SKM-1 treated with dmso at 0.1 percent for 144 hours (cell line): ENCODE measurements at regions not wholly inside any gene's neighbourhood (a gene's known extent, or its start where the extent isn't known, plus 50 kb on each side); places are given as distances from the start of the nearest gene placed in this dataset.
"Not testable (repeated sequence)": the region's sequence is repeated elsewhere in the genome, so short reads cannot be mapped to it uniquely, and the experiment has no call there.

ENCODE experiments used
- DNase-seq: peaks from one replicate; lab custom pipeline; 2025; ENCODE audit not compliant: unreplicated experiment; lab: John Stamatoyannopoulos, UW

DNA sequence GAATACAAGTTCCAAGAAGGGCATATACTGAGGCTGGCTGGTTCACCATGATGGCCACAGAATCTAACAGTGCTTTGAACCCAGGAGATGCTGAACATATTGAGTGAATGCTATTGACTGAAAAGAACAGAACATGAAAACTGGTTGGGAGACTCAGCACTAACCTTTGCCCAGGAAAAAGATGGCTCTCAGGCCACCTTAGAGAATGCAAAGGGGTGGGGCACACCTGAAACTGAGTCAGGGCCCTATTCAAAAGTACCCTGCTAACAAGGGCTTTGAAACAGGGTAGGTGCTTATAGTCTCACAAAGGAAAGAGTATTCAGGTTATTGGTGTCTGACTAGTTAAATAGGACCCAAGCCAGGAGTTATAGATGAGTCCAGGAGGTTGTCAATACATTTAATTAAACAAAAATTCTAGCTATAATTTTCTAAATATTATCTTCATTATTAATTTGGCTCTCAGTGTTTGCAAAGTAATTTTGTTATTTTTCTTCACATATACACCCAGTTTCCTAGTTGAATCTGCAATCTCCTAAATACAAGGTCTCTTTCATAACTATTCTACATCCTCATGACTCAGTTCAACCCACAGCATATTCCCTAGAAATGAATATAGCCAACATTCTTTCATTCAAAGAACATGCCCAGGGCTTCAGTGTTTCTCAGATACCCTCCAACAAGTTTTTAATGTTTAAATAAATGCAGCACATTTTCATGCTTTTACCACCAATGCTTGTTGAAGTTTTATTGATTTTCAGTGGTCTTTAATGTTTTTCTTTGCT lies 144.2 kb upstream of the RAPGEF2 start:
- no peak for DNase-seq

GRCh38 chr4:158962393-158962792 lies 140.5 kb upstream of the RAPGEF2 start:
- no peak for DNase-seq

- DNase-seq = not testable (repeated sequence)
These were observed 139.6 kb upstream of the RAPGEF2 start for GRCh38 chr4:158963282-158963681.

DNA sequence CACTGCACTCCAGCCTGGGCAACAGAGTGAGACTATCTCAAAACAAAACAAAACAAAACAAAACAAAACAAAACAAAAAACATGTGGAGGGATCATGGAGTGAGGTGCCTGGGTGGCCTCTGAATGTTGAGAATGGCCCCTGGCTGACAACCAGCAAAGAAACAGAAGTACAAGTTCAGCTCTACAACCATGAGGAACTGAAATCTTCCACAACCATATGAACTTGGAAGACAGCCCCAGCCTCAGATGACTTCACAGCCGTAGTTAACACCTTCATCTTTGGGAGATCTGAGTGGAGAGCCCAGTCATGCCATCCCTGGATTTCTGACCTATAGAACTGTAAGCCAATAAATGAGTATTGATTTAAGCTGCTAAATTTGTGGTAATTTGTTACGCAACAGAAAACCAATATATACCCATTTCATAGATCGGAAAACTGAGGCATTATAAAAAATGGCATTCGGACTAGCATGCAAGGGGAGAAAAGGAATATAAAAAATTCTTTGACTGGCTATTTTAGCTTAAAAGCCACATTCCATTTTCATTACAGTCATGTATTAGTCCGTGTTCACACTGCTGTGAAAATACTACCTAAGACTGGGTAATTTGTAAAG lies 138.7 kb upstream of the RAPGEF2 start:
- DNase-seq = no peak

DNA sequence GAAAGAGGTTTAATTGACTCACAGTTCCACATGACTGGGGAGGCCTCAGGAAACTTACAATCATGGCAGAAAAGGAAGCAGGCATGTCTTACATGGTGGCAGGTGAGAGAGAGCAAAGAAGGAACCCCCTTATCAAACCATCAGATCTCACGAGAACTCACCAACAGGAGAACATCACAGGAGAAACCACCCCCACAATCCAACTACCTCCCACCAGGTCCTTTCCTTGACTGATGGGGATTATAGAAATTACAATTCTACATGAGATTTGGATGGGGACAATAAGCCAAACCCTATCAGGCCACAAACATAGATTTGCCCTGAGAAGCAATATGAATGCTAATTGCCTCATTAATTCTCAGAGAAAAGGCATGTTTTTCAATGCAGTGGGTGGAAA lies 138.2 kb upstream of the RAPGEF2 start:
- no peak for DNase-seq

- no peak for DNase-seq
These were observed 137.7 kb upstream of the RAPGEF2 start for GRCh38 chr4:158965226-158965625.

DNA sequence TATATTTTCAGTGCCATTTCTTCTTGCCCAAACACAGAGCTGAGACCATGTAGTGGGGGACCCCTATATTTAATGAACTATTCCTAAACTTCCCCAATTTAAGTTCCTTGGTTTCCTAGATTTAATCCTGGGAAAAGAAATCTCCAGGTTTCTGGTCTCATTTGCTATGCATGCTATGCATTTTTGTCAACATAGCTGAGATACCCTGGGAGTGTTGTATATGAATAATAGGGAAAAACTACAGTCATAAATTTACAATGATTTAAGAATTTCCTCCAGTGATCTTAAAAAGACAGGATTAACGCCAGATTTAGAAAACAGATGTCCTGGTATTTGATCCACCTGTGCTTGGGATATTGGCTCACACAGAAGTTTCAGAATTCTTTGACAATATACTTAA lies 136.8 kb upstream of the RAPGEF2 start:
- DNase-seq = no peak

DNA sequence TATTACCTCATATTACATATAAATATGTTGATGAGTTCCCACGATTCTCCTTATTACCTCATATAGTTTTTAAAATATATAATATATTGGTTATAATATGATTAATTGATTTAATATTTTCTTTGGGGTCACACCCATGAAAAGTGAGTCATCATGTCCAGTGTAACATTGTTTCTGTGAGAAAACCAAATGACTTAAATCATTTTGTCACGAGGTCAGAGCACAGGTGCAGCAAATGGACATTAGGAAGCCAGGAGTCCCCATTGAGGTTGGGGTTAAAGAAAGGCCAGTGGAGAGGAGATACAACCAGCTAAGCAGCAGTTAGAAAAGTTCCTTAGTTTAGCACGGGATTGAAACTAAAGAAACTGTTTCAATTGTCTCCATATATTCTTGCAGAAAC lies 133.9 kb upstream of the RAPGEF2 start:
- DNase-seq = no peak

- no peak for DNase-seq
These were observed 132.1 kb upstream of the RAPGEF2 start for GRCh38 chr4:158970812-158971211.

DNA sequence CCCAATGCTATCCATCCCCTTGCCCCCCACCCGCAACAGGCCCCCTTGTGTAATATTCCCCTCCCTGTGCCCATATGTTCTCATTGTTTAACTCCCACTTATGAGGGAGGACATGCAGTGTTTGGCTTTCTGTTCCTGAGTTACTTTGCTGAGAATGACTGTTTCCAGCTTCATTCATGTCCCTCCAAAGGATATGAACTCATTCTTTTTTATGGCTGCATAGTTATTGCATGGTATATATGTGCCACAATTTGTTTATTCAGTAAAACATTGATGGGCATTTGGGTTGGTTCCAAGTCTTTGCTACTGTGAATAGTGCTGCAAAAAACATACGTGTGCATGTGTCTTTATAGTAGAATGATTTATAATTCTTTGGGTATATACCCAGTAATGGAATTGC lies 128.4 kb upstream of the RAPGEF2 start:
- not testable (repeated sequence) for DNase-seq

GRCh38 chr4:158980711-158981110 lies 122.2 kb upstream of the RAPGEF2 start:
- not testable (repeated sequence) for DNase-seq

DNA sequence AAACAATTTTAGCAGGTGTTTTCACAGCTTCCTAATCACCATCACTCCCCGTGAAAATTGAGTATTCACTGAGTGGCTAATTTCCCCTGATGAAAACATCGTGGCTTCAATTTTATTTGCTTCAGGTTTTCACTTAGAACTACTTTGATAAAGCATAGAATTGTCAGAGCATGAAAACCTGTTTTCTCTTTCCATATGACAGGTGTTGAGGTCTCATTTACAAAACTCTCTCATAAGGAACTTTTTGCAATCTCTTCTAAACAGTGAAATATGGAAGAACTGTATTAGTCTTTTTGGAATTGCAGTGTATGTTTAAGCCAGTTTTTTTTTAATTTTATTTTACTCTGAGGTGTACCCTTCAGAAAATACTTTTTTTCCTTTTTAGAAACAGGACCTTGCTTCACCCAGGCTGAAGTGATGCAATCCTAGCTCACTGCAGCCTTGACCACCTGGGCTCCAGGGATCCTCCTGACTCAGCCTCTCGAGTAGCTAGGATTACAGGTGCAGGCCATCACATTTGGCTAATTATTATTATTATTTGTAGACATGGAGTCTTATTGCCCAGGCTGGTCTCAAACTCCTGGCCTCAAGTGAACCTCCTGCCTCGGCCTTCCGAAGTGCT lies 111.2 kb upstream of the RAPGEF2 start:
- DNase-seq = no peak

GRCh38 chr4:158993891-158994290 lies 109.0 kb upstream of the RAPGEF2 start:
- no peak for DNase-seq

DNA sequence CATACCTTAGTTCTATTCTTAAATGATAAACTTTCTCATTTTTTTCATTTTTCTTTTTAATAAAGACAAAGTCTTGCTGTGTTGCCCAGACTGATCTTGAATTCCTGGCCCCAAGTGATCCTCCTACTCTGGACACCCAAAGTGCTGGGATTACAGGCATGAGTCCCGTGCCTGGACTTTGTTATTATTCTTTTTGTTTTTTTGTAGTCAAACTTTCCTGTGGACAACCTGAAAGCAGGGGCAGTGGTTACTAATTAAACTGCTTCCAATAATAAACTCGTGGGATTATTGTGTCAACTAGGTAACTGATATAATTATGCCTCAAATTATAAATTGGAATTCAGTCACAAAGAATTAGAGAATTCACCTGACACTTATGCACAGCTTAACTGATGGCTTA lies 107.8 kb upstream of the RAPGEF2 start:
- DNase-seq = no peak

- no peak for DNase-seq
These were observed 106.9 kb upstream of the RAPGEF2 start for GRCh38 chr4:158995965-158996364.

- DNase-seq = no peak
These were observed 106.2 kb upstream of the RAPGEF2 start for GRCh38 chr4:158996669-158997074.

- no peak for DNase-seq
These were observed 105.1 kb upstream of the RAPGEF2 start for GRCh38 chr4:158997660-158998349.

- no peak for DNase-seq
These were observed 104.3 kb upstream of the RAPGEF2 start for GRCh38 chr4:158998624-158999023.

- no peak for DNase-seq
These were observed 103.7 kb upstream of the RAPGEF2 start for GRCh38 chr4:158999166-158999682.

DNA sequence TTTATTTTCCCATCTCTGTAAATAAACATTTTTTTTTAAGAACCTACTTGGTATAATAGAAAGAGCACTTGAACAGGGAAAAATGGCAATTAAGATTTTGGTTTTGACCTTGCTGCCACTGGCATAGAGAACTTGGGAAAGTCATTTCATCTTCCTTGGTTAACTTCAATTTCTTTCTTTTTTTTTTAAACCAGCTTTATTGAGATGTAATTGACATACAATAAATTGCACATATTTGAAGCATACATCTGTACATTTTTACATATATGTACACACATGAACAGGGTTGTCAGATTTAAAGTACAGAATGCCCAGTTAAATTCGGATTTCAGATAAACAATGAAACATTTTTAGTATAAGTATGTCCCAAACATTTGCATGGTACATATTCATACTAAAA lies 103.0 kb upstream of the RAPGEF2 start:
- DNase-seq = no peak

DNA sequence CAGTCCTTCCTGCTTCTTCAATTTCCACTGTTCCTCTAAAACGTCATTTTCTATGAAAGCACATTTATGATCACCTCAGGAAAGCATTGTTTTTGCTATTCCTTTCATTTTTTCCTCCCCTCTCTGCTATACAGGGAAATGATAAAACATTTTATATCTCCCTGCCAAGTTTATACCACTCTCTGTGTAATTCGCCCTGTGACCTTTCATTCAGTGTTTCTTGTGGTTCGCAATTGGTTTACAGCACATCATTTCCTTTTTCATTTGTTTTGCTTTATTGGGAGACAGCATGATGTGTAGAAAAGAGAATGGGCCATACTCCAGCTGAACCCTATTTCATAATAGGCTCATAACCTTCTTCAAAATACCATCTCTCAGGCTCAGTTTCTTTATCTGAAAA lies 99.9 kb upstream of the RAPGEF2 start:
- DNase-seq = no peak
